GM19238 (cell line): ENCODE measurements at regions not wholly inside any gene's neighbourhood (a gene's known extent, or its start where the extent isn't known, plus 50 kb on each side); places are given as distances from the start of the nearest gene placed in this dataset.

Source experiments
- DNase-seq: peaks from one replicate; pipeline ENCODE4 v3.0.0; 2011; ENCODE audit warnings: low spot score; ENCODE audit not compliant: insufficient read length

DNA sequence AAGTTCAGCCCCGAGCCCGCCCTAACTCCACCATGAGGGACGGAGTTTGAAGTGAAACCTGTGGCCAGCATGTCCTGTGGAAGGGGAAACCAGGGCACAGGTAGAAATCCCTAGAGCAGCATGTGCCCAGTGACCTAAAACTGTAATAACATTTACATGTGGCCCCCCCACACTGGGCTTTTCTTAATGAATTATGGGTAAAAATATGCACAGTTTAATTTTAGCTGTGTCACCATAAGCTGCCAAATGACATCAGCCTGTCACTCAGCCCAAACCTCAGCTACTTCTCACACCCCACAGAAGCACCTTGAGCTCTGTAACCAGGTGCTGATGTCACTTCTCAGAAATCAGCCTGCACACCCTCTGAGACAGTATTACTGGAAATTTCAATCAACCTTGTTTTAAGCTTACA is 50.0 kb upstream of the SLC19A1 start:
- DNase-seq, result peak; percentile 42

- DNase-seq, result no peak
These were observed 50.4 kb upstream of the SLC19A1 start for GRCh38 chr21:45592626-45593134.

DNA sequence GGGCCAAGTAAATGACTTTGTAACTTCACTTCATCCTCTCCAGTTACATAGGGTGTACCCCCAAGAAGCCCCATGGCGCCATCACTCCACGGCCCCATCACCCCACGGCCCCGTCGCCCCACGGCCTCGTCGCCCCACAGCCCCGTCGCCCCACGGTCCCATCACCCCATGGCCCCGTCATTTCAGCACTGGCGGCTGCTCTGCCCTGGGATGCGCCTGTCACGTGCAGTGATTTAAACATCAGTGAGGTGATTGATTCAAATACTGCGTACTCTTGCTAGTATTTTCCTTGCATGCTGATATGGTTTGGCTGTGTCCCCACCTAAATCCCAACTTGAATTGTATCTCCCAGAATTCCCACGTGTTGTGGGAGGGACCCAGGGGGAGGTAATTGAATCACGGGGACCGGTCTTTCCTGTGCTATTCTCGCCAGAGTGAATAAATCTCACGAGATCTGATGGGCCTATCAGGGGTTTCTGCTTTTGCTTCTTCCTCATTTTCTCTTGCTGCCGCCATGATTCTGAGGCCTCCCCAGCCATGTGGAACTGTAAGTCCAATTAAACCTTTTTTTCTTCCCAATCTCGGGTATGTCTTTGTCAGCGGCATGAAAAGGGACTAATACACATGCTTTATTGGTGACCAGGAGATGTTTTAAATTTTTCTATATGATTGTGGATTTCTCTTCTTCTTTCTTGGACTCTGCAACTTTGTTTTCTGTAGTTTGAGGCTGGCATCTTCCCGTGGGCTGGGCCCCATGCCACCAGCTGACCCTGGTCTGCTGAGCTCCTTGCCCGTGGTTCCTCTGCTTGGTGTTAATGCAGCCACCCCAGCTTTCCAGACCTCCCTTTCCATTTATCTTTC is 50.1 kb upstream of the PCBP3 start:
- no peak for DNase-seq
